SU-DHL-6 (cell line): ENCODE measurements at regions not wholly inside any gene's neighbourhood (a gene's known extent, or its start where the extent isn't known, plus 50 kb on each side); places are given as distances from the start of the nearest gene placed in this dataset.

ENCODE experiments used
- H2AFZ ChIP-seq: fragments of 200-600 bp; sonication (generic); 2 replicates; pipeline ENCODE4 v1.6.1; 2014; ENCODE audit warnings: low read depth, mild to moderate bottlenecking, moderate library complexity, mixed read lengths, antibody characterized with exemption, low read length; ENCODE audit not compliant: severe bottlenecking
- H3F3A ChIP-seq: fragments of 200-600 bp; shearing (Covaris generic); 2 replicates; pipeline ENCODE4 v1.6.0; 2016; ENCODE audit warnings: antibody characterized with exemption, mild to moderate bottlenecking; ENCODE audit not compliant: insufficient read depth
- H3K27ac ChIP-seq: fragments of 200-600 bp; sonication (generic); 2 replicates; pipeline ENCODE4 v1.5.1; 2016; ENCODE audit warnings: low read depth, mild to moderate bottlenecking, low read length, moderate library complexity, mixed read lengths
- H3K27me3 ChIP-seq: fragments of 200-600 bp; sonication (generic), shearing (Covaris generic); 2 replicates; pipeline ENCODE4 v1.6.0; 2014; ENCODE audit warnings: mild to moderate bottlenecking, low read length
- H3K36me3 ChIP-seq: fragments of 200-600 bp; sonication (generic); 2 replicates; pipeline ENCODE4 v1.6.1; 2014; ENCODE audit warnings: mild to moderate bottlenecking, low read length, mixed read lengths
- H3K4me2 ChIP-seq: fragments of 300-600, 200-600 bp; shearing (Covaris generic), sonication (generic); 2 replicates; pipeline ENCODE4 v1.6.0; 2014; ENCODE audit warnings: low read length, low read depth, mild to moderate bottlenecking; ENCODE audit not compliant: poor library complexity, severe bottlenecking
- H3K4me3 ChIP-seq: fragments of 200-600 bp; sonication (generic); 2 replicates; pipeline ENCODE4 v1.5.1; 2014; ENCODE audit warnings: antibody characterized with exemption, low read length, mild to moderate bottlenecking, mixed read lengths; ENCODE audit not compliant: insufficient read depth, poor library complexity, severe bottlenecking
- H3K79me2 ChIP-seq: fragments of 200-600 bp; sonication (generic); 2 replicates; pipeline ENCODE4 v1.6.1; 2014; ENCODE audit warnings: mild to moderate bottlenecking, low read length, moderate library complexity; ENCODE audit not compliant: insufficient read depth
- H3K9ac ChIP-seq: fragments of 200-600 bp; sonication (generic); 2 replicates; pipeline ENCODE4 v1.7.0; 2014; ENCODE audit warnings: mild to moderate bottlenecking, low read length
- H3K9me2 ChIP-seq: fragments of 200-600 bp; sonication (generic); replicated peaks from 2 replicates; pipeline ENCODE4 v1.6.1; 2014; ENCODE audit warnings: low read length; ENCODE audit not compliant: insufficient read depth
- H3K9me3 ChIP-seq: fragments of 200-600 bp; sonication (generic); 2 replicates; pipeline ENCODE4 v1.6.1; 2014; ENCODE audit warnings: low read length, mixed read lengths; ENCODE audit not compliant: insufficient read depth
- H4K20me1 ChIP-seq: fragments of 200-600 bp; sonication (generic); 2 replicates; pipeline ENCODE4 v1.6.1; 2014; ENCODE audit warnings: low read depth, mild to moderate bottlenecking, antibody characterized with exemption, low read length, moderate library complexity, mixed read lengths
- EZH2phosphoT487 ChIP-seq: fragments of 200-600 bp; sonication (generic), shearing (Covaris generic); conservative IDR thresholded peaks from 2 replicates; pipeline ENCODE4 v1.6.1; 2018; ENCODE audit warnings: mild to moderate bottlenecking, antibody characterized with exemption, low read length, moderate library complexity, mixed read lengths
- TF ChIP-seq, protein P1 (sequence below): fragments of 200-600 bp; sonication (generic); IDR thresholded peaks from one replicate; pipeline ENCODE4 v1.5.1; 2017; ENCODE audit warnings: antibody characterized with exemption, mild to moderate bottlenecking, low read length, moderate library complexity; ENCODE audit not compliant: insufficient read depth, poor library complexity, severe bottlenecking

DNA sequence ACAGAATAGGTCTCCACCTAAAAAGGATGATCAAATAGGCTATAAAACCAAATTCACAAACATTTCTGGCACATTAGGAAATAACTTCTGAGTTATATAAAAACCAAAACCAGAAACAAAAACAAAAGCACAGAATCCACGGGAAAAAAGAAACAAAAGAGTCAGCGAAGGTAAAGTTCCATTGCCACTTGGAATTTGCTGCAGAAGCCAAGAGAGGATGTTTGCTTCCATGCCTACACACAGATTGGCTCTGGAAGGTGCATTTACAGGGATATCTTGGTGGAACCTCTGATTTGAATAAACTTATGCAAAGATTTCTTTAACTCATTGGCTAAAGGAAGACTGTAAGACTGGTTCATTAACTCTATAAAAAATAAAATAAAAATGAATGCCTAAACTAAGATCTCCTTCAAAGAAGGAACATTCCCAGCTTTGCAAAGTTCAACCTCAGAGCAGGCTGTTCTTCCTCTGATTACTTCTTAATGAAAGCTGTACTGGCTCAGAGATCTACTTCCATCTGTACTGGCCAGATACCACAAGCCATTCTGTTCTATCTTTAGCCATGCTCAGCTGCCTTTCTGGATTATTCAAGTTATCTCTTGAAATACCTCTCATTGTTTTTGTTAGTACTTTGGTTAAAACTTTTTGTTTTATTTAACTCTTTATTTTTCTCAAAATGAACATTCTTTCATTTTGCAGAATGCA lies 537.5 kb upstream of the CCDC54 start:
- Histone ChIP-seq H3K4me2 (no peak overlapping the region), H3K4me3 (no peak overlapping the region), H2AFZ (no peak overlapping the region), H3K27ac (no peak overlapping the region), H3K79me2 (no peaks in the 10 kb centered on the region), H3K36me3 (0 out of 2 replicates have a peak, but pooled peaks cover 2% of the 10 kb centered on the region), H3K27me3 (no peaks in the 10 kb centered on the region), H3K9ac (no peak overlapping the region), H3K9me2 (no peaks in the 10 kb centered on the region), H3K9me3 (no peaks in the 10 kb centered on the region), H3F3A (no peaks in the 10 kb centered on the region), H4K20me1 (no peaks in the 10 kb centered on the region)
- TF ChIP-seq, protein P1, sequence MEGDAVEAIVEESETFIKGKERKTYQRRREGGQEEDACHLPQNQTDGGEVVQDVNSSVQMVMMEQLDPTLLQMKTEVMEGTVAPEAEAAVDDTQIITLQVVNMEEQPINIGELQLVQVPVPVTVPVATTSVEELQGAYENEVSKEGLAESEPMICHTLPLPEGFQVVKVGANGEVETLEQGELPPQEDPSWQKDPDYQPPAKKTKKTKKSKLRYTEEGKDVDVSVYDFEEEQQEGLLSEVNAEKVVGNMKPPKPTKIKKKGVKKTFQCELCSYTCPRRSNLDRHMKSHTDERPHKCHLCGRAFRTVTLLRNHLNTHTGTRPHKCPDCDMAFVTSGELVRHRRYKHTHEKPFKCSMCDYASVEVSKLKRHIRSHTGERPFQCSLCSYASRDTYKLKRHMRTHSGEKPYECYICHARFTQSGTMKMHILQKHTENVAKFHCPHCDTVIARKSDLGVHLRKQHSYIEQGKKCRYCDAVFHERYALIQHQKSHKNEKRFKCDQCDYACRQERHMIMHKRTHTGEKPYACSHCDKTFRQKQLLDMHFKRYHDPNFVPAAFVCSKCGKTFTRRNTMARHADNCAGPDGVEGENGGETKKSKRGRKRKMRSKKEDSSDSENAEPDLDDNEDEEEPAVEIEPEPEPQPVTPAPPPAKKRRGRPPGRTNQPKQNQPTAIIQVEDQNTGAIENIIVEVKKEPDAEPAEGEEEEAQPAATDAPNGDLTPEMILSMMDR, result no peak
- no peak for TF ChIP-seq EZH2phosphoT487

DNA sequence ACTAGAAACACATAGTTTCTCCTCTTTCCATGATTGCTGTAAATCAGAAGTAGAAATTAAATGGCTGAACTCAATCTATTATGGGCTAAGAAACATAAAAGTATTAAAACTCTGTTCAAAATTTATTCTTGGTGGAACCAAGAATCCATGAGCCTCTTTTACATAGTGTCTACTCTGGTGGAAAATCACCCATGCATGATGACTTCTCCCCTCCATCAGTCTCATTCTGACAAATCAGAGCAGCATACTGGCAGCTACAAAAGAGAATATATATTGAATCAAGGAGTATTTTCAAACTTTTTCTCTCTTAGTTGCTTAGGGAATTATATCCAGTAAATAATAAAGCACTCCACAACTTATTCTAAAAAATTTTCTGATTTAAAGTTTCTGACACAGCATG lies 536.9 kb upstream of the CCDC54 start:
- H3F3A ChIP-seq, result no peaks in the 10 kb centered on the region
- no peak for TF ChIP-seq EZH2phosphoT487
- TF ChIP-seq, protein P1, result no peak
- no peak overlapping the region for H3K4me2 ChIP-seq
- H3K9me3 ChIP-seq, result no peaks in the 10 kb centered on the region
- H2AFZ ChIP-seq, result no peak overlapping the region
- H3K79me2 ChIP-seq, result no peaks in the 10 kb centered on the region
- H3K27ac ChIP-seq, result no peak overlapping the region
- H3K36me3 ChIP-seq, result 0 out of 2 replicates have a peak, but pooled peaks cover 2% of the 10 kb centered on the region
- H3K4me3 ChIP-seq, result no peak overlapping the region
- H4K20me1 ChIP-seq, result no peaks in the 10 kb centered on the region
- no peaks in the 10 kb centered on the region for H3K9me2 ChIP-seq
- no peak overlapping the region for H3K9ac ChIP-seq
- H3K27me3 ChIP-seq, result no peaks in the 10 kb centered on the region

DNA sequence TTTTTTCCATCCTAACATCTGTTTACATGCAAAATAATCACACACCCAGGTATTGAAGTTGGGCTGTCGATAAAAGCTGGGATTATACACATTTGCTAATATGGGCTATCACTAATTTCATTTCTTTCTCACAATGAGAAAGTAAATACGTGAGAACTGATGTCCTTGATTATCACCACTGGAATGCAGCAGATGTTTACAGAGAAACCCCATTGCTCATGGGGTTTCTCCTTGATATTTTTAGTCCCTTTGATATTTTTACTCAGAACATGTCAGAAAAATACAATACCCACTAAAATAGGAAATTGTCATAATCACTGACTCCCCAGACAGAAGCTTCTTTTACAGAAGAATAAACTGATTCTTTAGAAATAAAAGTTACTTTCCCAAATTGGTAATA lies 535.1 kb upstream of the CCDC54 start:
- TF ChIP-seq, protein P1, result no peak
- TF ChIP-seq EZH2phosphoT487, result no peak
- Histone ChIP-seq H3K9me2 (no peaks in the 10 kb centered on the region), H2AFZ (no peak overlapping the region), H3K79me2 (no peaks in the 10 kb centered on the region), H3K4me2 (no peak overlapping the region), H3K9ac (no peak overlapping the region), H3K36me3 (0 out of 2 replicates have a peak, but pooled peaks cover 2% of the 10 kb centered on the region), H3K27me3 (no peaks in the 10 kb centered on the region), H4K20me1 (no peaks in the 10 kb centered on the region), H3K27ac (no peak overlapping the region), H3K9me3 (no peaks in the 10 kb centered on the region), H3F3A (no peaks in the 10 kb centered on the region), H3K4me3 (no peak overlapping the region)
